GM12872 (cell line): ENCODE measurements at regions not wholly inside any gene's neighbourhood (a gene's known extent, or its start where the extent isn't known, plus 50 kb on each side); places are given as distances from the start of the nearest gene placed in this dataset.

Experiments
- TF ChIP-seq, protein P1 (sequence below): IDR thresholded peaks from 3 replicates; pipeline ENCODE4 v1.5.1; 2011; ENCODE audit warnings: low read depth, mild to moderate bottlenecking, low read length, moderate library complexity; ENCODE audit not compliant: insufficient read depth

DNA sequence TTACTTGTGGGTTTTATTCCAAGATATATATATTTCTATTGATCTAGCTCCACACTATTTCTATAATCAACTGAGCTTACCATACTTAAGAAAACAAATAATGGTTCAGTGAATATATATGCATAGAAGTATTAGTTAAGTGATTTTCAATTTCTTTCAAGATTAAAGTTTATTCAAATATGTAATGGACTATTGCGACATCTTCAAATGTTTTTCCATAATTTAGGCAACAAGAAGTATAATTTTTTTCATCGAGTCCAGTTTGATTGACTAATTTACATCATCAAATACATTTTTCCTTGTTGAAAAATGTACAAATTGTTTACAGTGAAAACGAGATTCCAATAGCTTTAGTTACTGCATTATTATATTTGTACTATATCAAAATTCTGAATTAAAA is 528.6 kb downstream of the PTPRC start:
- TF ChIP-seq, protein P1, sequence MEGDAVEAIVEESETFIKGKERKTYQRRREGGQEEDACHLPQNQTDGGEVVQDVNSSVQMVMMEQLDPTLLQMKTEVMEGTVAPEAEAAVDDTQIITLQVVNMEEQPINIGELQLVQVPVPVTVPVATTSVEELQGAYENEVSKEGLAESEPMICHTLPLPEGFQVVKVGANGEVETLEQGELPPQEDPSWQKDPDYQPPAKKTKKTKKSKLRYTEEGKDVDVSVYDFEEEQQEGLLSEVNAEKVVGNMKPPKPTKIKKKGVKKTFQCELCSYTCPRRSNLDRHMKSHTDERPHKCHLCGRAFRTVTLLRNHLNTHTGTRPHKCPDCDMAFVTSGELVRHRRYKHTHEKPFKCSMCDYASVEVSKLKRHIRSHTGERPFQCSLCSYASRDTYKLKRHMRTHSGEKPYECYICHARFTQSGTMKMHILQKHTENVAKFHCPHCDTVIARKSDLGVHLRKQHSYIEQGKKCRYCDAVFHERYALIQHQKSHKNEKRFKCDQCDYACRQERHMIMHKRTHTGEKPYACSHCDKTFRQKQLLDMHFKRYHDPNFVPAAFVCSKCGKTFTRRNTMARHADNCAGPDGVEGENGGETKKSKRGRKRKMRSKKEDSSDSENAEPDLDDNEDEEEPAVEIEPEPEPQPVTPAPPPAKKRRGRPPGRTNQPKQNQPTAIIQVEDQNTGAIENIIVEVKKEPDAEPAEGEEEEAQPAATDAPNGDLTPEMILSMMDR, result no peak

DNA sequence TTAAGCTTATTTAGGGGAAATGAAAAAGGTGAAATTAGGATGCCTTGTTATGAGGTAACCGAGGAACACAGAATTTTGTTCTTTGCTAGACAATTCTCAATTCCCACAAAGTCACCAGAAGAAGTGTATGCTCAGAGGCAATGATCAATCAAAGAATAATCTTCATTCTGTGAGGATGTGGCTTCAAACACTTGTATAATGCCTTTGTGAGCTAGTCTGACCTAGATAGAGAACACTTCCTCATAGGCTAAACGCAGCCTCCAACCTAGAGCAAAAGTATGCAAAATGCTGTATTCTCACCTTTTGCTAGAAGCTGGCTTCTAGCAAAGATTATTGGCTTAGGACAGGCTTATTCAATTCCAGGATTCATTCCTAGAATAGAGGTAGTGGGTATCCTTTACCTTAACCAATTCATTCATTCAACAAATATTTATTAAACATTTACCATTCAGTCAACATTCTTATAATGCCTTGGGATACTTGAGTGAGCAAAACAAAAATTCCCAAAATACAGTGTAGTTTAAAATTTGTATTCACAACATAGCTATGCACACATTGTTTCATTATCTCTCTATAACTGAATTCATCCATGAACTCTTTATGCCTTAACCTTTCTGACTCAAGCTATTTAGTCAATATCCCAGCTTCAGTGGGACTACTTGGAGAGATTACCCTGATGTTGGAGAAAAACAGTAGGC is 530.2 kb downstream of the PTPRC start:
- TF ChIP-seq, protein P1, result no peak

DNA sequence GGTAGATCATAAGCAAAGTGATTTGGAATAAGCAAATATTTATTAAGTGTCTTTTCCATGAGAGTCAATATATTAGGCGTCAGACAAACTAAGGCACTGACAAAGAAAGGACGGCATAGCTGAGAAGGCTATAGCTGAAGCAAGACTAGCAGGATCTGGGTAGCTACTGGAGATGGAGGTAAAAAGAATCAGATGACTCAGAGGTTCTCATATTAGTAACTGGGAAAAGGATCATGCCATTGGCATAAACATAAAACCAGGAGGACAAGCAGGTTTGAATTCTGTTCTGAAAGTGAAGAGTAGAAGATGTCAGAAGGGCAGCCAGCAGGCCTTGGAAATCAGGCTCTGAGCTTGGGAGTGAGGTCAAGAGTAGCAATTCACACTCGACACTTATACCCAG is 531.9 kb downstream of the PTPRC start:
- TF ChIP-seq, protein P1, result no peak

DNA sequence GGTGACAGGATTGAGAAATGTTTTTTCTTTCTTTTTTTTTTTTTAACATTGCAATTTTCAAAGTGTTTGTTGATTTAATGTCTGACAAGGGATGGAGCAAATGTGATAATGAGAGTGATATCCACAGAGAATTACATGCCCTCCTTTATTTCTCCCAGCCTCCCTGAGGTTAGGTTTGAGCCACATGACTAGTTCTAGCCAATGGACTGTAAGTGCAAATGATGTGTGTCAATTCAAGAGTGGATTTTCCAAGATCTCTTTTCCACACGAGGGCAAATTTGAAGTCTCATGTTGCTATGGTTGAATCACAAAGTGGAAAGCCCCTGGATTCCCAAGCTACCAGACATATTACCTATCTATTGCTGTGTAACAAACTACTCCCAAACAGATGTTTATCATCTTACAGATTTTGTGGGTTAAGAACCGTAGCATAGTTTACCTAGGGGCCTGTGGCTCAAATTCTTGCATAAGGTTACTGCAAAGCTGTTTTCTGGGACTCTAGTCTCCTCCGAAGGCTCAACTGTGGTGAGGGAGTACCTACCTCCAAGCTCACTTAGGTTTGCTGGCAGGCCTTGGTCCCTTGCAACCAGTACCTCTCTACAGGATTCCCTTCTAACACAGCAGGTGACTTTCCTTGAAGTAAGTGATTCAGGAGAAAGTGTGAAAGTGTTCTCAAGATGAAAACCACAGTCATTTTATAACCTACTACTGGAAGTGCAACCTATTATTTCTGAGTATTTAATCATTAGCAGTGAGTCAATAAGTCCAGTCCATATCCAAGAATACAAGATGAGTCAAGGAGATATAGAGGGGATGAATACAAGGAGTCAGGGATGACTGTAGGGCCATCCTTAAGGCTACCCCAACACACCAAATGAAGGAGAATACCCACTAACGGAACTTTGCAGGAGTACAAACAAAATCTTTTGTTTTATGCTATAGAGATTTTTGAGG is 533.6 kb downstream of the PTPRC start:
- TF ChIP-seq, protein P1, result no peak

DNA sequence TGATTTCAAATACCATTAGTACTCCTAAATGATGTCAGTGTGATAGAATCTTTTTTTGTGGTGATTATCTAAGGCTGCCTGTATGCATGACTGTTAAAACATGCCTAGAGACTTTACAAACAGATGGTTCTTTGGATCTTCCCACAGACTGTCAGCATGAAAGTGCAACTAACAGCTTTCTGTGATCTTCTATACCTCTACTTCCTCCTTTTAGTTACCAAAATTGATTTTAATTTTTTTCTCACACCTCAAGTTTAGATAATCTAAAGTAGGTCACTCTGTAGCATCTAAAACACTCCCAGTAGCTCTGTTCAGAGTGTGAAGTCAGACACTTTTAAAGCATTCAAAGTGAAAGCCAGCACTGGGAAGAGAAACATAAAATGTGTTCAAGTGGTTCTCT is 534.5 kb downstream of the PTPRC start:
- TF ChIP-seq, protein P1, result no peak

DNA sequence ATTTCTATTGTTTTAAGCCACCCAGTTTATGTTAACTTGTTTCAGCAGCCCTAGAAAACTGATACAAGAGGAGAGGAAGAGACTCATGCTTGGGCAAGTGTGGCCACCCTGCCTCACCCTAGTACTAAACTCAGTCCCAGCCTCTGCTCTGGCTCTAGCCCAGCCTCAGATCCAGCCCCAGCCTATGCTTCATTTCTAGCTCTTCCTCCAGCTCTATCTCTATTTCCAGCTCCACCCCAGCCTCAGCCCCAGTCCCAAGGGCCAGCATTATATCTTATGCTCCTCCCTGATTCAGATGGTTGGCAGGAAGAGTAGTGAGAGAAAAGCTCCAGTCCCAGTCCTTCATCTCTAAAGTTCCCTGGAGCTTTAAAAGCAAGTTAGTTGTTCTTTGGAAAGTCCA is 535.5 kb downstream of the PTPRC start:
- TF ChIP-seq, protein P1, result no peak

DNA sequence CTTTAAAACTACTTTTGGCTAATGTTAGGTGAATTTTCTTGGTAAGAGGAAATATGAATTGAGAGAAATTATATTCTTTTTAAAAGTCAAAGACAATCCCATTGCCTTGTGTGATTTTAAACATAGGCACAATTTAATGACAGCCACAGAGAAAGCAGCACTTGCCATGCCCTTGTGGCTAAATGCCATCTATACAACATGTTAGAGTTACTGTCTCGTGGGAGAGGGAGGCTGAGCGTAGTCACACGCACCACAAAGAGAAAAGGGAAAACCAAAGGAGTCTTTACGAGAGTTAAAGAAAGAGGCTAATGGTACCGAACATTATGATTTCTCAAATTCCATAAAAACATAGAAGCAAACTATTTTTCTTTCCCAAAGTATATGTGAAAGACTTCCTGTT is 537.9 kb downstream of the PTPRC start:
- TF ChIP-seq, protein P1, result no peak
